Activated CD4-positive, alpha-beta T cell treated with anti-CD3 and anti-CD28 coated beads, Interleukin-2, amount 10 ng/mL, durations not matched to agents 24 days and 14 days (primary cell): ENCODE measurements at regions not wholly inside any gene's neighbourhood (a gene's known extent, or its start where the extent isn't known, plus 50 kb on each side); places are given as distances from the start of the nearest gene placed in this dataset.

Source experiments
- DNase-seq: peaks from one replicate; pipeline ENCODE4 v3.0.0; 2022
- H3K27ac Mint-ChIP-seq: one replicate; pipeline ENCODE4 v1.8.0; 2022; ENCODE audit warnings: mild to moderate bottlenecking, mixed read lengths
- H3K27me3 Mint-ChIP-seq: one replicate; pipeline ENCODE4 v1.8.0; 2022; ENCODE audit warnings: mixed read lengths
- H3K36me3 Mint-ChIP-seq: one replicate; pipeline ENCODE4 v1.8.0; 2022; ENCODE audit warnings: low read depth, mild to moderate bottlenecking, mixed read lengths
- H3K4me1 Mint-ChIP-seq: one replicate; pipeline ENCODE4 v1.8.0; 2021; ENCODE audit warnings: mixed read lengths
- H3K4me3 Mint-ChIP-seq: one replicate; pipeline ENCODE4 v1.8.0; 2022; ENCODE audit warnings: mild to moderate bottlenecking, moderate library complexity, mixed read lengths
- H3K9me3 Mint-ChIP-seq: one replicate; pipeline ENCODE4 v1.8.0; 2021; ENCODE audit warnings: mixed read lengths
- intact Hi-C: fragments of 100-400 bp; cut with micrococcal nuclease; formaldehyde crosslinking; loops from one replicate; pipeline ENCODE4 v1.15.1; 2023

DNA sequence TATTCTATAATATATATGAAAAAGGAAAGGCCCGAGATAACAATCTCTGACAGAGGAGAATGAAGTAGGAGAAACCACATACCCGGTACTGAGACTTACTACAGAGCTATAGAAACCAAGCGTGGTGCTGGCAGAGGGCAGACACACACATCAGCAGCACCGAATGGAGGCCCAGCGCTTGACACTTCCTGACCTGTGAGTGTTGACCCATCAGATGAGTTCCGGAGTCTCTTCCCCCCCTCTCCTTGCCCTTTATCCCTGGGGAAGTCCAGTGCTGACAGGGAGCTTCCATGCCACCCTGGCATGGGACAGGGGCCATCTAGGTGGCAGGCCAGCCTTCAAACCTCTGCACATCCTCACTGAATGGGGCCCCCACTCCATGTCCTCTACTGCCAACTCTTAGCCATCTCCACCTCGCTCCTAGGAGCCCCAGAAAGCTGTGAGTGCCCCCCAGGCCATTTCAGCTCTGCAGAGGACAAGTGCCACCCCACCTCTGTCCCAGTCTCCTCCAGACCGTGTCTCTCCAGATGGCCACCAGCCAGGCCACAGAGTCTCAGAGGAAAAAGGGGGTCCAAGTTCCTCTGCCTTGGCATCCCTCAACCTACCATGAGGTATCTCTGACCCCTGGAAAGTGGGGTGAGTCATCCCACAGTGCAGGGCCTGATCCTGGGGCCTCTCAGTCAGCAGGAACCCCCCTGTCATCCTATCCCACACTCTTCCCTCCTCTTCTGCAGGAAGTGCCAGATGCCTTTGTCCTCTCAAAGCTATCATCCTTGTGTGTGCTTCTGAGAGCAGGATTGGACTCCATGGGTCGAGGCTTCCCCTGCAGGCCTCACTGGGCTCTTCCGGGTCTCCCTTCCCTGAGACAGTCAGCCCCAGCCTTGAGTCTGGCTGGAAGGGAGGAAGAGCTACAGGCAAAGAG, 116.5 kb upstream of the ALDH1A3 start:
- H3K27ac Mint-ChIP-seq = no peak overlapping the region
- peaks cover 15% of the 10 kb centered on the region for H3K27me3 Mint-ChIP-seq
- intact Hi-C loops = no loop called here

DNA sequence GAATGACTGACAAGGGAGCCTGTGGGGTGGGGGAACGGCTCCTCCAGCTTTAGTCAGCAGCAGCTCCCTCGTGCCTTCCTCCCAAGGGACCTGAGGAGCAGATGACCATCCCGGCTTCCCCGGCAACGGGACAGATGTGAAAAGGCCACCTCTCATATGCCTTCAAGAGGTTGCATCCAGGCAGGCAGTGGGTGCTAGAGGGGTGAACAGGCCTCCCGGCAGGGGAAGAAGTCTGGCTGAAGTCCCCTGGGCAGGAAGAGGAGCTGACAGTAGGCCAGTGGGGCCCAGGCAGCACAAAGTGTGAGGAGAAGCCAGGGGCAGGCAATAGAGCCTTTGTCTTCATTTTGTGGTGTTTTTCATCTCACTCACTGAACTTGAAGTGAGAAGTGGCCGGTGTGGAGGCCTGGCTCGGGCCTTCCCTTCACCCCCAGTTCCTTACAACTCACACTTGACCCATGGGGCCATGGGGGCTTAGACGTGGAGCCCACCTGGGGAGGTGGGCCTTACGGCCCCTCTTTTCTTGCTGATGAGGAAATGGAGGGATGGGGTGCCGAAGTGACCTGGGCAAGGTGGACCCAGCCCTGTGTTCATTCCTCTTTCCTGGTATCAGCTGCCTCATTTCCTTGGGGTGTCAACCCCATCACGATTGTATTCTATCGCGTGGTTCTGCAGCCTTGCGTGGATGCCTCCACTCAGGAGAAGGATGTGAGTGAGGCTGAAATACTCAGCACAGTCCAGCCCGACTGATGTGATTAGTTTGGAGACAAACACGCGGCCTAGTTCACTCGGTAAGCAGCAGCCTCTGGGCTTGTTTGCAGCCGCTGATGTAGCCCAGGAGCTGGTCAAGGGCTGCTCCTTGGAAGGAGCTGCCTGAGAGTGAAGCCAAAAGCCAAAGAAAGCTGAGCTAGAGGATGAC, 115.5 kb upstream of the ALDH1A3 start:
- Mint-ChIP-seq H3K36me3 (no peaks in the 10 kb centered on the region), H3K27ac (no peak overlapping the region), H3K9me3 (no peaks in the 10 kb centered on the region), H3K27me3 (peaks cover 12% of the 10 kb centered on the region), H3K4me1 (no peaks in the 10 kb centered on the region), H3K4me3 (no peak overlapping the region)
- DNase-seq = peak; percentile 51
- intact Hi-C loops = no loop called here

More for the DNA sequence above, 116.5 kb upstream of the ALDH1A3 start:
- Mint-ChIP-seq H3K4me1 (no peaks in the 10 kb centered on the region), H3K36me3 (no peaks in the 10 kb centered on the region), H3K9me3 (no peaks in the 10 kb centered on the region), H3K4me3 (no peak overlapping the region)
- DNase-seq = peak; percentile 46

- Mint-ChIP-seq H3K27ac (no peak overlapping the region), H3K9me3 (no peaks in the 10 kb centered on the region), H3K4me3 (no peak overlapping the region), H3K36me3 (no peaks in the 10 kb centered on the region), H3K27me3 (peaks cover 3% of the 10 kb centered on the region), H3K4me1 (no peaks in the 10 kb centered on the region)
- DNase-seq = peak; percentile 45
- intact Hi-C loops = no loop called here
These were observed 114.7 kb upstream of the ALDH1A3 start for GRCh38 chr15:100764778-100765466.

DNA sequence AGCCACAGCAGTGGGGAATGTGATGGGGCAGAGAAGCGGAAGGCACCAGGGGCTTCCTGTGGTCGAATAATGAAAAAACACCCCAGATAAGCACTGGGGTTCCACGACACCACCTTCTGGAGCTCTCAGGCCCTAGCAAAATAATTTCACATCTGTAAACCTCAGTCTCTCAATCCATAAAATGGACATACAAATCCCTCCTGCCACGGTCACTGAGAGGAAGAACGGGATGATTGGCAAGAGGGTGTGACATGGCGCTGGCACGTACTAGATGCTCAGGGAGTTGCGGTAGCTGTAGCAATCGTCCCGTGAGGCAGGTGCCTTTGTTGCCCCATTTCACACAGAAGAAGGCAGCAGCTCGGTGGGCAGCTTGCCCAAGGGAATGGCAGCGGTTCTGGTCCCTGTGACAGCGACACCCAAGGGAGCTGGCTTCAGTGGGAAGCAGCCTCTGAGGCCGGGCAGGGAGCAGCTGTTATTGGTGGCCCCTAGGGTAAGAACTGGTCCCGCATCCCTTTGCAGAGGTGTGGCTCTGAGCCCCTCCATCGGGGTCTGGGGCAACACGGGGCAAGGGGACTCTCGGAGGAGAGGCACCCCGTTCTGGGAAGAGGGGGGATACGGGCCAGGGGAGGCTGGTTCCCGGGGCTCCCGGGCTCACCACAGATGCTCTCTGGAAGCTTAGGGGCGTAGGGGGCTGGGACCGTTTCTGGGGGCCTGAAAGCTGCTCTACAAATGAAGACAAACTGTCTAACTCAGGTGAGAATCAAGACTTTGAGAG, 114.0 kb upstream of the ALDH1A3 start:
- Mint-ChIP-seq H3K4me1 (no peaks in the 10 kb centered on the region), H3K27ac (no peak overlapping the region), H3K36me3 (no peaks in the 10 kb centered on the region), H3K27me3 (no peaks in the 10 kb centered on the region), H3K9me3 (no peaks in the 10 kb centered on the region), H3K4me3 (no peak overlapping the region)
- intact Hi-C loops = no loop called here
- no peak for DNase-seq

DNA sequence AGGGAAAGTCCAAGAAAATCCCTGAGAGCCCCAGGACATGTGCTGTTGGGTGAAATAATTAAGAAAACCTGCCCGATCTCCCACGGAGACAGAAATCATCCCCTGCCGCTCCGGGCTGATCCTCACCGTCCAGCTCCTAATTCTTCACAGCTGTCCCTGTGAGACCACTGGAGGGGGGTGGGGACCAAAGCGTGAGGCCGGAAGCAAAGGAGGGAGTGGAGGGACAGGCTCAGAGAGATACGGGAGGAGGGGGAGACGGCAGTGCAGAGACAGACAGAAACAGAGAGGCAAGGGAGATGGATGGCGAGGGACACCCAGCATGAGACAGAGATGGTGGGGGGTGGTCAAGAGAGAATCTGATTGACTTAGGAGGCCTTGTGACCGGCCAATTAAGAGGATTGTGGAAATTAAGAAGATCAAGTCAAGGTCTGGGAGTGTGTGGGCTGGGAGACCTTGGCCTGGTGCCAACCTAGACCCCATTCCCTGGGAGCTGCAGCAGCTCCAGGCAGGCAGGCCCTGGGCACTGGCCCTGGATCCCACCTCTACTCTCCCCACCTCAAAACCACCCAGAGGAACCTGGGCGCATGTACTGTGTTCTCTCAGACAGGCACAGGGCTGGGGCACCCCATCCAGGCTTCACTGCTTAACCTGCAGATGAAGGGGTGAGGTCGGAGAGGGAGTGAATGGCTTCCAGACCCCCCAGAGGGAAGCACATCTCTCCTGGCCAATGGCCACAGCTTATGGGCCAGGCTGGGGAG, 113.2 kb upstream of the ALDH1A3 start:
- Mint-ChIP-seq H3K4me3 (no peak overlapping the region), H3K36me3 (no peaks in the 10 kb centered on the region), H3K27me3 (no peaks in the 10 kb centered on the region), H3K27ac (no peak overlapping the region), H3K4me1 (no peaks in the 10 kb centered on the region), H3K9me3 (no peaks in the 10 kb centered on the region)
- intact Hi-C loops = no loop called here
- DNase-seq = no peak

DNA sequence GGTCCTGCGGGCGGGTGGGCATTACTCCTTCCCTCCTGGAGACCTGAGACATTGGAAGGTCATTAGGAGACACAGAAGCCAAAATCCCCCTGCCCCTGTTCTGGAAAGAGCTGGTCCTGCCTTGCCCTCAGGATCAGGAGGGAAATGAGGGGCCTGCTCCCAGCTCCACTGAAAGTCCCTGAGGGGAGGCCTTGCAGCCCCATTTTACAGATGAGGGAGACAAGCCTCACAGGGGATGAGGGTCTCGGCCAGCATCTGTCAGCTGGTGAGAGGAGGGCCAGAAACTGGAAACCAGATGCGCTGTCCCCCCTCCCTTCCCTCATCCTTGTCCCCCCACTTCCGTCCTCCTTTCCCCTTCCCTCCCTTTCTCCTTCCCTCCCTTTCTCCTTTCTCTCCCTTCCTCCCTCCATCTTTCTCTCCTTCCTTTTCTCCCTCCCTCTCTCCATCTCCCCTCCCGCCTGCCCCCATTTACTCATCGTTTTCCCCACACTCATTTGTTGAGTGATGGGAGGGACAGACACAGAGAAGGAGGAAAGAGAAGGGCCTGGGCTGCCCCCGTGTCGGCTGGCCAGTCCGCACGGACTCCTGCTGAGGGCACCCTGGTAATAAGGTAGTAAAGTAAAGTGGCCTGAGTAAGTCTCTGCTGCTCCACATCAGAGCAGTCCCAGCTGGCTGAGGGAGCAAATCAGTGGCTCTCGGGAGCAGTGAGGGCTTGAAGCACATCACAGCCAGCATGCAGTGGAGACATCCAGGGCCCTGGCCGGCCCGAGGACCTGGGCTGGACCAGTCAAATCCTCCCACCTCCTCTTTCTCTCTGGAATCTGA, 112.4 kb upstream of the ALDH1A3 start:
- DNase-seq = peak; percentile 40
- no peaks in the 10 kb centered on the region for H3K4me1 Mint-ChIP-seq
- no peaks in the 10 kb centered on the region for H3K27me3 Mint-ChIP-seq
- no peak overlapping the region for H3K4me3 Mint-ChIP-seq
- intact Hi-C loops = no loop called here
- H3K27ac Mint-ChIP-seq = no peak overlapping the region
- no peaks in the 10 kb centered on the region for H3K36me3 Mint-ChIP-seq
- no peaks in the 10 kb centered on the region for H3K9me3 Mint-ChIP-seq

GRCh38 chr15:100768501-100768931, 111.1 kb upstream of the ALDH1A3 start:
- Mint-ChIP-seq H3K27ac (no peak overlapping the region), H3K4me1 (no peaks in the 10 kb centered on the region), H3K36me3 (no peaks in the 10 kb centered on the region), H3K27me3 (no peaks in the 10 kb centered on the region), H3K4me3 (no peak overlapping the region), H3K9me3 (no peaks in the 10 kb centered on the region)
- DNase-seq = peak; percentile 41
- intact Hi-C loops = no loop called here

GRCh38 chr15:100769043-100769974, 110.3 kb upstream of the ALDH1A3 start:
- intact Hi-C loops = no loop called here
- Mint-ChIP-seq H3K27me3 (no peaks in the 10 kb centered on the region), H3K4me1 (no peaks in the 10 kb centered on the region), H3K9me3 (no peaks in the 10 kb centered on the region), H3K27ac (no peak overlapping the region), H3K36me3 (no peaks in the 10 kb centered on the region), H3K4me3 (no peak overlapping the region)
- DNase-seq = peak; percentile 44

- no peaks in the 10 kb centered on the region for H3K4me1 Mint-ChIP-seq
- H3K36me3 Mint-ChIP-seq = no peaks in the 10 kb centered on the region
- H3K4me3 Mint-ChIP-seq = no peak overlapping the region
- DNase-seq = no peak
- no peaks in the 10 kb centered on the region for H3K9me3 Mint-ChIP-seq
- no peaks in the 10 kb centered on the region for H3K27me3 Mint-ChIP-seq
- H3K27ac Mint-ChIP-seq = no peak overlapping the region
- intact Hi-C loops = no loop called here
These were observed 109.7 kb upstream of the ALDH1A3 start for GRCh38 chr15:100769975-100770340.

- Mint-ChIP-seq H3K36me3 (no peaks in the 10 kb centered on the region), H3K4me1 (no peaks in the 10 kb centered on the region), H3K4me3 (no peak overlapping the region), H3K27ac (no peak overlapping the region), H3K27me3 (no peaks in the 10 kb centered on the region), H3K9me3 (peaks cover under 1% of the 10 kb centered on the region)
- intact Hi-C loops = no loop called here
- DNase-seq = no peak
These were observed 108.7 kb upstream of the ALDH1A3 start for GRCh38 chr15:100770661-100771584.
